AG09319 (cell line): ENCODE measurements at regions not wholly inside any gene's neighbourhood (a gene's known extent, or its start where the extent isn't known, plus 50 kb on each side); places are given as distances from the start of the nearest gene placed in this dataset.

ENCODE experiments used
- DNase-seq: peaks from one replicate; pipeline ENCODE4 v3.0.0-alpha.2; 2010; ENCODE audit warnings: low read depth; ENCODE audit errors: extremely low read depth
- CTCF ChIP-seq: IDR thresholded peaks from 2 replicates; pipeline ENCODE4 v1.5.1; 2011; ENCODE audit warnings: low read depth, mild to moderate bottlenecking, inconsistent platforms, low read length, moderate library complexity

GRCh38 chr17:79545251-79546005 lies 65.4 kb downstream of the RBFOX3 start:
- no peak for DNase-seq
- TF ChIP-seq CTCF = no peak

- DNase-seq = no peak
- no peak for TF ChIP-seq CTCF
Observed at GRCh38 chr17:79544142-79544914, 66.5 kb downstream of the RBFOX3 start.

GRCh38 chr17:79543531-79543930 lies 67.3 kb downstream of the RBFOX3 start:
- TF ChIP-seq CTCF = no peak
- no peak for DNase-seq

GRCh38 chr17:79542718-79543117 lies 68.1 kb downstream of the RBFOX3 start:
- DNase-seq = no peak
- no peak for TF ChIP-seq CTCF

- DNase-seq = no peak
- TF ChIP-seq CTCF = no peak
Observed at GRCh38 chr17:79541056-79541850, 69.6 kb downstream of the RBFOX3 start.

- DNase-seq = no peak
Observed at GRCh38 chr17:79539944-79540705, 70.7 kb downstream of the RBFOX3 start.

More at GRCh38 chr17:79539944-79540705, 70.7 kb downstream of the RBFOX3 start:
- TF ChIP-seq CTCF = no peak
